Keratinocyte (primary cell): ENCODE measurements at regions not wholly inside any gene's neighbourhood (a gene's known extent, or its start where the extent isn't known, plus 50 kb on each side); places are given as distances from the start of the nearest gene placed in this dataset.

ENCODE experiments used
- CTCF ChIP-seq, 3 experiments: IDR thresholded peaks in 1 of 3; conservative IDR thresholded peaks in 1 of 3; optimal IDR thresholded peaks in 1 of 3; 2 replicates in 2 of 3; 3 replicates in 1 of 3; pipeline versions ENCODE3 to v1.5.1; 2011; ENCODE audit warnings: low read length in 3 of 3, mild to moderate bottlenecking in 3 of 3, moderate library complexity in 2 of 3, control low read depth in 1 of 3, inconsistent platforms in 1 of 3; ENCODE audit not compliant: insufficient read depth in 2 of 3; ENCODE audit errors: extremely low read depth in 1 of 3
- EZH2 ChIP-seq: IDR thresholded peaks from one replicate; pipeline ENCODE4 v1.6.1; 2012; ENCODE audit warnings: inconsistent platforms, mild to moderate bottlenecking, low read length, moderate library complexity

GRCh38 chr7:153383781-153384180, 624.2 kb downstream of the ACTR3B start:
- TF ChIP-seq EZH2 (no peak), CTCF (optimal IDR thresholded peaks at IDR 0.05 in 1 of 3, IDR thresholded peaks at IDR 0.05 in 1 of 3, conservative IDR thresholded peaks at IDR 0.05 in 1 of 3; ENCODE audit: extremely low read depth in 1 of 3, insufficient read depth in 2 of 3, low read length in 3 of 3) (no peak)
